BLaER1 treated with 17β-estradiol and CSF1 and Interleukin-3, amounts not matched to agents 10 nM and 100 nM (cell line): ENCODE measurements at regions not wholly inside any gene's neighbourhood (a gene's known extent, or its start where the extent isn't known, plus 50 kb on each side); places are given as distances from the start of the nearest gene placed in this dataset.

ENCODE experiments used
- H3K27ac ChIP-seq, 11 experiments: shearing (Covaris generic); formaldehyde crosslinking; 2 replicates each; pipeline ENCODE4 v1.8.1; 2022
- H3K27me3 ChIP-seq, 11 experiments: shearing (Covaris generic); formaldehyde crosslinking; 2 replicates each; pipeline ENCODE4 v1.8.1; 2022
- H3K36me3 ChIP-seq, 11 experiments: shearing (Covaris generic); formaldehyde crosslinking; 2 replicates each; pipeline ENCODE4 v1.8.1; 2022
- H3K4me1 ChIP-seq, 10 experiments: shearing (Covaris generic); formaldehyde crosslinking; 2 replicates each; pipeline ENCODE4 v1.8.1; 2022
- H3K4me2 ChIP-seq, 11 experiments: shearing (Covaris generic); formaldehyde crosslinking; 2 replicates each; pipeline ENCODE4 v1.8.1; 2022
- H3K4me3 ChIP-seq, 10 experiments: shearing (Covaris generic); formaldehyde crosslinking; 2 replicates each; pipeline ENCODE4 v1.8.1; 2022
- H3K9ac ChIP-seq, 11 experiments: shearing (Covaris generic); formaldehyde crosslinking; 2 replicates each; pipeline ENCODE4 v1.8.1; 2022
- H3K9me3 ChIP-seq, 11 experiments: shearing (Covaris generic); formaldehyde crosslinking; replicated peaks in 1 of 11; 2 replicates each; pipeline ENCODE4 v1.8.1; 2022
- H4K20me1 ChIP-seq, 11 experiments: shearing (Covaris generic); formaldehyde crosslinking; 2 replicates each; pipeline ENCODE4 v1.8.1; 2022
- Cebpa-rat ChIP-seq, 11 experiments: shearing (Covaris generic); IDR thresholded peaks; 2 replicates each; pipeline ENCODE4 v1.8.1; 2022

DNA sequence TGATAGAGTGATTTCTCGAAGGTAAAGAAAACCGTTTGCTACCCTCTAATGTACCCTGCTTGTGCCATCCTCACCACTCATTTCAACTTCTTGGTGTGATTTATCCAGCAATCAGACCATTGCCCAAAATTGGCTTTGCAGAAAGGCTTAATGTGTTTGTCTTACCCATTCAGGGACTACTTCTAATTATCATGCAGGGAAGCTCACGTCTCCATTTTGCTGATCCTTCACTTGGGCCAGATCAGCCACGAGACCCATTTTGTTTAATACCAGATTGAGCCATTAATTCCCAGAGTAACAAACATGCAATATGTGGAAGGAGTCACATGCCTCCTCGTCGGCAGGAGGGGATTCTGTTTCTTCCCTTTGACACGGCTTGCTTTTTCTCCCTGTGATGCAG lies 51.1 kb upstream of the CRY1 start:
- no peak overlapping the region for H3K27ac ChIP-seq
- no peaks in the 10 kb centered on the region for H3K27me3 ChIP-seq
- no peak overlapping the region for H3K9ac ChIP-seq
- no peak overlapping the region for H3K4me3 ChIP-seq
- TF ChIP-seq Cebpa-rat (IDR thresholded peaks at IDR 0.05) = no peak
- H3K4me2 ChIP-seq = no peak overlapping the region
- no peaks in the 10 kb centered on the region for H4K20me1 ChIP-seq
- H3K4me1 ChIP-seq = peaks cover 0 to 27% (median 10%) of the 10 kb centered on the region in 10 experiments; a peak in 12 of 20 replicates
- no peaks in the 10 kb centered on the region for H3K36me3 ChIP-seq
- no peaks in the 10 kb centered on the region for H3K9me3 ChIP-seq

DNA sequence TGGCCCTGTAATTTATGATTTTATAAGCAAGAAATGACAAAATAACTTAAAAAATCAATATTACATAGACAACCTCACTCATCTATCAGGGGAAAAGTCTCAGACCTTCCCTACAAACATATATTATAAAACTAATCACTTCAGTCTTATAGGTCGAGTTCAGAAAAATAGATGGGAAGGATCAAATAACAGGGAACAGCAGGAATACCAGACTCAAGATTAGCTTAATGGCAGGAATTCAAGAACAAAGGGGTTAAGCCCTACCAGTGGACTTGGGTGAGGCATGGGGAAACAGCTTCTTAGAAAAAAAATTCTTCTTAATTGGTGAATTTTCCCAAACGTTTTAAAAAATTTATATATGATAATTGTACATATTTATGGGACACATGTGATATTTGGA lies 51.6 kb upstream of the CRY1 start:
- Histone ChIP-seq H3K27me3 (no peaks in the 10 kb centered on the region), H3K36me3 (no peaks in the 10 kb centered on the region), H3K27ac (no peak overlapping the region), H3K4me2 (no peak overlapping the region), H3K4me1 (peaks cover 0 to 27% (median 10%) of the 10 kb centered on the region in 10 experiments; a peak in 12 of 20 replicates), H4K20me1 (no peaks in the 10 kb centered on the region), H3K4me3 (no peak overlapping the region), H3K9ac (no peak overlapping the region), H3K9me3 (no peaks in the 10 kb centered on the region)
- no peak for TF ChIP-seq Cebpa-rat (IDR thresholded peaks at IDR 0.05)

DNA sequence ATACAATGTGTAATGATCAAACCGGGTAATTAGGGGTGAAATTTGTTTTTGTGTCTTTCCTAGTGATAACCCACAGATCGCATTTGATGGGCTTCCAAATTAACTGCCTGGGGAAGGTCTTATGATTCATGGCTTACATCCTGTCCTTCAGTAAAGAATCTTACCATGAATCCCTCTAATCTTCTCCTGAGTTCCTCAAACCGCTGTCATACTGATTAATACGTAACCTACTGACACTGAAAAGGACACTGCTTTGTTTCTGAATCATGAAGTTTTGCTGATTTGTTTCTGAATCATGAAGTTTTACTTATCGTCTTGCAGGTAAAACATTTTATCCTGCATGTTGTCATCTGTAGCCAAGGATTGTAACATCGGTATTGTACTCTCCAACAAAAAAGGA lies 52.0 kb upstream of the CRY1 start:
- no peaks in the 10 kb centered on the region for H3K9me3 ChIP-seq
- H3K4me1 ChIP-seq = peaks cover 0 to 27% (median 10%) of the 10 kb centered on the region in 10 experiments; a peak in 12 of 20 replicates
- H3K9ac ChIP-seq = no peak overlapping the region
- no peaks in the 10 kb centered on the region for H4K20me1 ChIP-seq
- H3K4me3 ChIP-seq = no peak overlapping the region
- no peak overlapping the region for H3K4me2 ChIP-seq
- no peaks in the 10 kb centered on the region for H3K27me3 ChIP-seq
- TF ChIP-seq Cebpa-rat (IDR thresholded peaks at IDR 0.05) = no peak
- H3K36me3 ChIP-seq = no peaks in the 10 kb centered on the region
- H3K27ac ChIP-seq = no peak overlapping the region

DNA sequence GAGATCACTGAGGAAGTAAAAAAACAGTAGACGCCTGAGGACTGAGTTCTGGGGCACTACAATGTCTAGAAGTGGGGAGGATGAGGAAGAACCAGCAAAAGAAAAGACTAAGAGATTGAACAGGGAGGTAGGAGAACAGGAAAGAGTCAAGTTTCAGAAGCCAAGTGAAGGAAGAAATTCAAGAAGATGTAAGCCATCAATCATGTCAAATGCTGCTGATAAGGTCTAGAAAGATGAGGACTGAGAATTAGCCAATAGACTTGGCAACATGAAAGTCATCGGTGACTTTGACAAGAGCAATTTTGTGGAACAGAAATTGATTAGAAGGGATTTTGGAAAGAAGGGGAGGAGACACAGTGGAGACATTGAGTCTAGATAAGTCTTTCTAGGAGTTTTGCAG lies 54.8 kb upstream of the CRY1 start:
- Histone ChIP-seq H3K4me1 (peaks cover 0 to 27% (median 10%) of the 10 kb centered on the region in 10 experiments; a peak in 12 of 20 replicates), H4K20me1 (no peaks in the 10 kb centered on the region), H3K27ac (no peak overlapping the region), H3K9ac (no peak overlapping the region), H3K27me3 (no peaks in the 10 kb centered on the region), H3K9me3 (peaks cover 0 to 8% (median 6%) of the 10 kb centered on the region in 11 experiments; a peak in 16 of 22 replicates), H3K36me3 (no peaks in the 10 kb centered on the region), H3K4me2 (no peak overlapping the region), H3K4me3 (no peak overlapping the region)
- no peak for TF ChIP-seq Cebpa-rat (IDR thresholded peaks at IDR 0.05)

DNA sequence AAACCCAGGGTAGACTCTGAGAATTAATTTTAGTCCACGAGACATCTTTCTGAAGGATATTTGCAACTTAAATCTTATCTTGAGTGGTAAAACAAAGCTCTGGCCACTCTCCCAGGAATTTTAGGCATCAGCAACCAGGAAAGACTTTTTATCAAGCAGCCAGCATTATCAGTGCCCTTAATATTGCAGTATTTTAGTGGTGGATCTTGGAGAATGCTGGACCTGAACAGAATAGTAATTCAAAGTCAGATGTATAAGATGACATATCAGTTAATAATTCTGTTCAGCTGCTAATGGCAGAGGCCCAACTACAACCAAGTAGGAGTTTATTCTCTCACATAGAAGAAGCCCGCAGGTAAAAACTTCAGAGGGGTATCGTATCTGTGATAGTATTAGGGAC lies 59.0 kb upstream of the CRY1 start:
- no peak overlapping the region for H3K27ac ChIP-seq
- H3K27me3 ChIP-seq = no peaks in the 10 kb centered on the region
- H3K9me3 ChIP-seq = peaks cover 0 to 18% (median 13%) of the 10 kb centered on the region in 11 experiments; a peak in 17 of 22 replicates
- TF ChIP-seq Cebpa-rat (IDR thresholded peaks at IDR 0.05) = no peak
- no peaks in the 10 kb centered on the region for H3K36me3 ChIP-seq
- H3K9ac ChIP-seq = no peak overlapping the region
- H3K4me1 ChIP-seq = peaks cover 0 to 3% (median under 1%) of the 10 kb centered on the region in 10 experiments; a peak in 6 of 20 replicates
- H4K20me1 ChIP-seq = no peaks in the 10 kb centered on the region
- H3K4me2 ChIP-seq = no peak overlapping the region
- H3K4me3 ChIP-seq = no peak overlapping the region

DNA sequence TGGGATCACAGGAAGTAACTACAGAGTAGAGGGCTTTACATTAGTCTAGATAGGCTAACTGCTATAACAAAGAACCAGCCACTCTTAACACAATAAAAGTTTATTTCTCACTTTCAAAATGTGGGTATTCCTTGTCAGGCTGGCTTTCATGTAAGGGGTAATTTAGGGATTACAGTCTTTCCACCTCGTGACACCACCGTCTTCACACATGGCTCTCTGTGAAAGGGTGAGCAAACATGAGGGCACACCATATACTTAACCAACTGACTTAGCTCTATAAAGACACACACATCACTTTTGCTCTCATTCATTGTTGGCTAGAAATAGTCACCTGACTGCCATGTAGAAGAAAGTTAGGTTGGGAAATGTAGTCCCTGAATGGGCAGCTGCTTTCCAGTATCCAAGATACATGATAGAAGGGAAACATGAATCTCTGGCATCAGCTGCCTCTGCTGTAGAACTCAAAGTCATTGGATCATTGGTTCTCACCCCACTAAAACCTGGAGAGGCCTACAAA lies 66.1 kb upstream of the CRY1 start:
- Histone ChIP-seq H3K4me3 (no peak overlapping the region), H3K4me2 (no peak overlapping the region), H3K36me3 (no peaks in the 10 kb centered on the region), H4K20me1 (no peaks in the 10 kb centered on the region), H3K9me3 (0 out of 22 replicates have a peak, but pooled peaks cover 0 to 5% (median 0%) of the 10 kb centered on the region in 11 experiments), H3K27ac (no peak overlapping the region), H3K4me1 (no peaks in the 10 kb centered on the region; a peak in 1 of 20 replicates), H3K27me3 (no peaks in the 10 kb centered on the region), H3K9ac (no peak overlapping the region)
- TF ChIP-seq Cebpa-rat (IDR thresholded peaks at IDR 0.05) = no peak

DNA sequence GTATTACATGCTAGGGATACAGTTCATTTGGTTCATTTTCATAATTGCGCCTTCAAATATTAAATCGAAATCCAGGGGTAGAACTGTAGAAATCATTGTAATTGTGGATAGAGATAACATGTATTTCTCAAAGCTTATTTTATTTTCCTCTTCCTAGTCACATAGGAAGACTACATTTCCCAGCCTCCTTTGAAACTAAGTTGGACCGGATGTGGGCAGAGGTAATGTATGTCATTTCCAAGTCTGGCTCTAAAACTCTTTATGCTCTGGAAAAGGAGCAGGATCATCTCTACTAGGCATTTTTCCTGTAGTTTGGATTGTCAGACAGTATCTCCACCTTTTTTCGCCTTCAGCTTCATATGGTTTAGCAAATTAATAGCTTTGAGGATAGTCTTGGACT lies 70.1 kb upstream of the CRY1 start:
- Histone ChIP-seq H3K9ac (no peak overlapping the region), H3K9me3 (no peaks in the 10 kb centered on the region), H3K36me3 (no peaks in the 10 kb centered on the region), H3K27me3 (no peaks in the 10 kb centered on the region), H3K4me2 (no peak overlapping the region), H3K27ac (no peak overlapping the region), H3K4me1 (no peaks in the 10 kb centered on the region), H3K4me3 (no peak overlapping the region), H4K20me1 (no peaks in the 10 kb centered on the region)
- no peak for TF ChIP-seq Cebpa-rat (IDR thresholded peaks at IDR 0.05)

DNA sequence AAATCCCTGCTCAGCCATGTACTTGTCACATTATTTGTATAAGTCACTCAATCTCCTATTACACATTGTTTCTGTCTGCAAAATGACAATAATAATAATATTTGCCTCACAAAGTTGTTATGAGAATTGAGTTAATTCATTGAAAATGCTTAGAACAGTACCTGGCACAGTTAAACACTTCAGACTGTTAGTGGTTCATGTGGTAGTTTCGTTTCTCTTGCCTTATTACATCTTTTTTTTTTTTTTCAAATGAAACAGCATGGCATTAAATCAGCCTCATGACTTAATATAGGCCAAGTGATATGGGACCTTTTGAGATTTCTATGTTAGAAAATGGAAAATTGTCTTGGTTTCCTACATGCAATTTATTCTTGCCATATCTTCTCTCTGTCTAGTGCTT lies 71.0 kb upstream of the CRY1 start:
- Histone ChIP-seq H3K9ac (no peak overlapping the region), H3K9me3 (no peaks in the 10 kb centered on the region)

DNA sequence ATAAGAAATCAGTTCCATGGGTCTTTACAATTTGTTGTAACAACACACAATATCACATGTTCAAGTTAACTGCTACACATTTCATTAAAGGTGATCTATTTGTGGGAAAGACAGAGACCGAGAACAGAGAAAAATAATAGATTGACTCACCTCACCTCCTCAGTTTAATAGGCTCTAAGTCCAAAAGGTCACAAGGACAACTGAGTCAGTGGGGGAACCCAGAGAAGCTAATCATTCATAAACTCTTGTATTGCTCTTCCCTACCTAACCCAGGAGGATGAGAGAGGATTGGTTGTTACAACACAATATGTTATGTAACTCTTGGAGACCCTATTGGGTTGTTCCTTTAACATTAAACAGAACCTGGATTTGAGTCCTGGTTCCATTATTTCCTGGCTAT lies 72.2 kb upstream of the CRY1 start:
- no peaks in the 10 kb centered on the region for H4K20me1 ChIP-seq
- H3K36me3 ChIP-seq = no peaks in the 10 kb centered on the region
- no peak overlapping the region for H3K9ac ChIP-seq
- H3K27me3 ChIP-seq = no peaks in the 10 kb centered on the region
- no peaks in the 10 kb centered on the region for H3K9me3 ChIP-seq
- no peak for TF ChIP-seq Cebpa-rat (IDR thresholded peaks at IDR 0.05)
- H3K27ac ChIP-seq = no peak overlapping the region
- H3K4me3 ChIP-seq = no peak overlapping the region
- H3K4me1 ChIP-seq = no peaks in the 10 kb centered on the region
- no peak overlapping the region for H3K4me2 ChIP-seq

More for the DNA sequence above, 71.0 kb upstream of the CRY1 start:
- Histone ChIP-seq H3K36me3 (no peaks in the 10 kb centered on the region), H3K4me2 (no peak overlapping the region), H3K27ac (no peak overlapping the region), H4K20me1 (no peaks in the 10 kb centered on the region), H3K4me1 (no peaks in the 10 kb centered on the region), H3K4me3 (no peak overlapping the region), H3K27me3 (no peaks in the 10 kb centered on the region)
- TF ChIP-seq Cebpa-rat (IDR thresholded peaks at IDR 0.05) = no peak

DNA sequence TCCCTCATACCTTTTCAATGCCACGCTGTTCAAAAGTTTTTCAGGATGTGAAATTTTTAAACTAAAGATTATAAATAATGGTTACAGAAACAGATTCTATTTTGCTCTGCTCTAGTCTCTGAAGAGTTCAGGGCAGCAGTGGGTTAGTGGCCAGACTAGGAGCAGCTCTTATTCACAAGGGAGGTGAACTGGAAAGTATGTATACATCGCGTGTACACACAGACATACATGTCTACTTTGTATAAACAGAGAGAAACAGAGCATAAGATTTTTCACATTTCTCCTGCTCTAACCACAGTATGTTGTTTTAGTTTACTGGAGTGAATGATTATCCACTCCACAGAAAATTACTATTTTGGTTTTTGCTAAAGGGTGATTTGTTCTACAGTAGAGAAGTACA lies 74.4 kb upstream of the CRY1 start:
- H3K4me1 ChIP-seq = no peaks in the 10 kb centered on the region
- no peak overlapping the region for H3K4me3 ChIP-seq
- no peaks in the 10 kb centered on the region for H4K20me1 ChIP-seq
- no peak overlapping the region for H3K9ac ChIP-seq
- H3K27me3 ChIP-seq = no peaks in the 10 kb centered on the region
- H3K27ac ChIP-seq = no peak overlapping the region
- H3K36me3 ChIP-seq = no peaks in the 10 kb centered on the region
- no peak overlapping the region for H3K4me2 ChIP-seq
- H3K9me3 ChIP-seq = no peaks in the 10 kb centered on the region
- TF ChIP-seq Cebpa-rat (IDR thresholded peaks at IDR 0.05) = no peak
